PC-9 (cell line): ENCODE measurements at regions not wholly inside any gene's neighbourhood (a gene's known extent, or its start where the extent isn't known, plus 50 kb on each side); places are given as distances from the start of the nearest gene placed in this dataset.

Source experiments
- BruUV-seq: library from RNA; stranded (reverse); fragments of 400-500 nt; replicated peaks from 2 replicates; lab custom pipeline; 2021; lab: Mats Ljungman, UMichigan
- CTCF ChIA-PET: fragments of 300-600 bp; sonication (Branson Sonifier 250); formaldehyde crosslinking; loops from one replicate; lab custom pipeline; 2022; ENCODE audit warnings: antibody characterized with exemption; lab: Charles Lee
- POLR2A ChIA-PET: fragments of 300-600 bp; sonication (Branson Sonifier 250); formaldehyde crosslinking; loops from one replicate; lab custom pipeline; 2022; ENCODE audit warnings: antibody characterized with exemption; ENCODE audit not compliant: unreplicated experiment; lab: Charles Lee
- DNase-seq, 2 experiments: peaks; one replicate each; pipeline versions ENCODE4 v3.0.0 to v3.0.0-alpha.2; 2015 to 2022; ENCODE audit warnings: mixed read lengths in 1 of 2
- H2AFZ ChIP-seq: fragments of 200-600 bp; sonication (generic); 2 replicates; pipeline ENCODE4 v1.8.1; 2017; ENCODE audit warnings: antibody characterized with exemption
- H3F3A ChIP-seq: fragments of 200-600 bp; sonication (generic); 2 replicates; pipeline ENCODE4 v1.8.1; 2017; ENCODE audit warnings: antibody characterized with exemption, mild to moderate bottlenecking, low read depth; ENCODE audit not compliant: insufficient read depth
- H3K27ac ChIP-seq: fragments of 200-600 bp; sonication (generic); 2 replicates; pipeline ENCODE4 v1.6.1; 2016; ENCODE audit warnings: mixed run types
- H3K27me3 ChIP-seq: fragments of 200-600 bp; sonication (generic); 2 replicates; pipeline ENCODE4 v1.6.1; 2016; ENCODE audit warnings: low read depth, mixed run types; ENCODE audit not compliant: insufficient read depth
- H3K36me3 ChIP-seq: fragments of 200-600 bp; sonication (generic); 2 replicates; pipeline ENCODE4 v1.6.1; 2016; ENCODE audit warnings: low read depth, mixed run types
- H3K4me1 ChIP-seq: fragments of 200-600 bp; sonication (generic); replicated peaks from 2 replicates; pipeline ENCODE4 v1.6.1; 2016; ENCODE audit warnings: mixed run types; ENCODE audit not compliant: insufficient read depth
- H3K4me2 ChIP-seq: fragments of 200-600 bp; sonication (generic); 2 replicates; pipeline ENCODE4 v1.6.1; 2017; ENCODE audit warnings: mixed run types
- H3K4me3 ChIP-seq: fragments of 200-600 bp; sonication (generic); 2 replicates; pipeline ENCODE4 v1.6.1; 2016; ENCODE audit warnings: mixed run types
- H3K79me2 ChIP-seq: fragments of 200-600 bp; sonication (generic); 2 replicates; pipeline ENCODE4 v1.6.1; 2017; ENCODE audit warnings: low read depth, mixed run types
- H3K9me2 ChIP-seq: fragments of 200-600 bp; sonication (generic); 2 replicates; pipeline ENCODE4 v1.8.1; 2017; ENCODE audit warnings: mild to moderate bottlenecking; ENCODE audit not compliant: insufficient read depth
- H3K9me3 ChIP-seq: fragments of 200-600 bp; sonication (generic); 2 replicates; pipeline ENCODE4 v1.8.1; 2016; ENCODE audit warnings: low read depth; ENCODE audit not compliant: insufficient read depth
- H4K20me1 ChIP-seq: fragments of 200-600 bp; sonication (generic); 2 replicates; pipeline ENCODE4 v1.8.1; 2017; ENCODE audit not compliant: insufficient read depth
- CTCF ChIP-seq: fragments of 200-600 bp; sonication (generic); conservative IDR thresholded peaks from 2 replicates; pipeline ENCODE4 v1.6.1; 2017; ENCODE audit warnings: mixed run types, antibody characterized with exemption, mild to moderate bottlenecking, moderate library complexity
- EZH2 ChIP-seq: fragments of 200-600 bp; sonication (generic); IDR thresholded peaks from 2 replicates; pipeline ENCODE4 v1.8.0; 2017; ENCODE audit warnings: antibody characterized with exemption, low read depth
- intact Hi-C: fragments of 100-400 bp; cut with micrococcal nuclease; formaldehyde crosslinking; loops from one replicate; pipeline ENCODE4 v1.10.0; 2022; ENCODE audit not compliant: unreplicated experiment

DNA sequence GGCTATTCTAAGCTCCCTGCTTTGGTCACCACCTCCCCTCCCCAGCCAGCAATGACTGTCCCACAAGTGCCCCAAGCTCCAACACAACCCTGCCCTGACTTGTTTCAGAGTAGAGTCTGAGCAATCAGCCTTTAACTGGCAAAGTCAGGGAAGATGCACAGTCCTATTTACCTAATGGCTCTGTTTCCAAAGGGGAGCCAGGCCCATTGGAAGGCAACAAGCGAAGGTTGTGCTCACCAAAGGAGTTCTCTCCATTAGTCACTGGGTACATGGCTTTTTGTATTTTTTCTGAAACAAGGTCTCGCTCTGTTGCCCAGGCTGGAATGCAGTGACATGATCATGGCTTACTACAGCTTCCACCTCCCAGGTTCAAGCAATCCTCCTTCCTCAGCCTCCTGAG is 267.1 kb upstream of the CRY1 start:
- DNase-seq: no peak
- intact Hi-C loops: no loop called here
- no peak overlapping the region for H2AFZ ChIP-seq
- H3K4me2 ChIP-seq: no peak overlapping the region
- H3F3A ChIP-seq: peaks cover 7% of the 10 kb centered on the region; the same call in 1 of the 2 replicates
- no peak overlapping the region for H3K4me3 ChIP-seq
- H3K9me3 ChIP-seq: no peaks in the 10 kb centered on the region
- no peak overlapping the region for H3K27ac ChIP-seq
- peaks cover 15% of the 10 kb centered on the region for H3K4me1 ChIP-seq
- peaks cover 29% of the 10 kb centered on the region for H3K79me2 ChIP-seq
- no TSS peak for BruUV-seq
- ChIA-PET POLR2A (no interaction called here), CTCF (interaction anchor here (0.6 kb wide), 1 partner anchor 18 kb away, joined by 3 read pairs; no protein-coding TSS in a partner anchor)
- H3K9me2 ChIP-seq: 0 out of 2 replicates have a peak, but pooled peaks cover 3% of the 10 kb centered on the region
- H3K36me3 ChIP-seq: no peaks in the 10 kb centered on the region
- H3K27me3 ChIP-seq: no peaks in the 10 kb centered on the region
- TF ChIP-seq CTCF (no peak), EZH2 (no peak)
- H4K20me1 ChIP-seq: no peaks in the 10 kb centered on the region; the same call in 1 of the 2 replicates

DNA sequence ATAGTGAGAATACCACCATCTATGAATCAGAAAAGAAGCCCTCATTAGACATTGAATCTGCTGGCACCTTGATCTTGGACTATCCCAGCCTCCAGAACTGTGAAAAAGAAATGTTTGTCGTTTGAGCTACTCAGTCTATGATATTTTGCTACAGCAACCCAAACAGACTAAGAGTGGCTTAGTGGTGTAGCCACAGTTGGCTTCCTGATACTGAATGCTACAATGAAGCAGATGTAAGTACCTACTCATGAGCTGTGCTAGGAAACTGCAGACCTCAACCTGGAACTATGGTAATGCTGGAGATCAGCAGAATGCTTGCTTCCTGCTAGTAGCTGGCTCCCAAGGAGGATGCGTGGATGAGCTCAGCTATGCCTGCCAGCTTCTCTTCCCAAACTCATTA is 268.6 kb upstream of the CRY1 start:
- Histone ChIP-seq H3K27ac (no peak overlapping the region), H3K27me3 (no peaks in the 10 kb centered on the region), H3K9me2 (0 out of 2 replicates have a peak, but pooled peaks cover 3% of the 10 kb centered on the region), H2AFZ (no peak overlapping the region), H3K9me3 (no peaks in the 10 kb centered on the region), H3K4me2 (no peak overlapping the region), H3K36me3 (no peaks in the 10 kb centered on the region), H3K79me2 (peaks cover 20% of the 10 kb centered on the region), H3F3A (no peaks in the 10 kb centered on the region), H4K20me1 (no peaks in the 10 kb centered on the region; the same call in 1 of the 2 replicates), H3K4me1 (peaks cover 3% of the 10 kb centered on the region), H3K4me3 (no peak overlapping the region)
- ChIA-PET CTCF (no interaction called here), POLR2A (no interaction called here)
- BruUV-seq: no TSS peak
- TF ChIP-seq EZH2 (no peak), CTCF (no peak)
- intact Hi-C loops: no loop called here
- DNase-seq: no peak

- Histone ChIP-seq H3K27ac (no peak overlapping the region), H3K4me2 (no peak overlapping the region), H3K9me3 (no peaks in the 10 kb centered on the region), H3F3A (no peaks in the 10 kb centered on the region), H3K79me2 (peaks cover 17% of the 10 kb centered on the region), H3K27me3 (no peaks in the 10 kb centered on the region), H2AFZ (no peak overlapping the region), H4K20me1 (no peaks in the 10 kb centered on the region; the same call in 1 of the 2 replicates), H3K4me3 (no peak overlapping the region), H3K9me2 (0 out of 2 replicates have a peak, but pooled peaks cover 3% of the 10 kb centered on the region), H3K4me1 (no peaks in the 10 kb centered on the region), H3K36me3 (no peaks in the 10 kb centered on the region)
- no peak for DNase-seq
- intact Hi-C loops: no loop called here
- POLR2A ChIA-PET: no interaction called here
- CTCF ChIA-PET: no interaction called here
- TF ChIP-seq EZH2: no peak
- no peak for TF ChIP-seq CTCF
- BruUV-seq: no TSS peak
Observed at GRCh38 chr12:107362960-107363359, 269.6 kb upstream of the CRY1 start.
